ENCODE measurements at regions not wholly inside any gene's neighbourhood (a gene's known extent, or its start where the extent isn't known, plus 50 kb on each side); places are given as distances from the start of the nearest gene placed in this dataset.

DNA sequence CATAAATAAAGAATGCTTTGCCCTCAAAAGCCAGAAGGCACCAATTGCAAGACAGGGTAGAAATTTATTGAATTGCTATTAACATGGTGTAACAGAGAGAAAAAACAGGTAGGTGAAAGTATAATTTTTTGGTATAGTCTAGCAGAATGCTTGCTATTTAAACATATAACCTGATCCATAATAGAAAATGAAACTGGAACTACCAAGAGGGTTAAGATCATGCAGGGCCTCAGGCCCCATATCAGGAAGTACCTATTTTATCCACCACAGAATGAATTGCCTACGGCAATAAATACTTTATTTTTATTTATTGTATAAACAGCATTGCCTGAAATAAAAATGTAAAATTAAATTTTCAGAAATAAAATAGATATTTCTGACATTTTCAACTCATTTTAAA is 159.5 kb downstream of the PRR20E start:
- H3K9me3 Mint-ChIP-seq (ENCODE audit: low read depth, unreplicated experiment) = peaks cover 2% of the 10 kb centered on the region
- H3K4me1 Mint-ChIP-seq (ENCODE audit: low read depth, unreplicated experiment) = no peaks in the 10 kb centered on the region
- no peaks in the 10 kb centered on the region for H3K27me3 Mint-ChIP-seq (ENCODE audit: unreplicated experiment)
- H3K36me3 Mint-ChIP-seq (ENCODE audit: insufficient read depth, unreplicated experiment) = no peaks in the 10 kb centered on the region
- CTCF ChIA-PET = no interaction called here
- no peak for DNase-seq
- no TSS peak for BruUV-seq (replicated peaks)
- H3K4me3 Mint-ChIP-seq (ENCODE audit: low read depth, unreplicated experiment) = no peak overlapping the region
- intact Hi-C loops (cut with micrococcal nuclease; ENCODE audit: unreplicated experiment) = no loop called here
- TF ChIP-seq CTCF (IDR thresholded peaks at IDR 0.05; ENCODE audit: unreplicated experiment) = no peak
- no peak overlapping the region for H3K27ac Mint-ChIP-seq (ENCODE audit: unreplicated experiment)

- no TSS peak for BruUV-seq (replicated peaks)
- Mint-ChIP-seq H3K27ac (ENCODE audit: unreplicated experiment) (no peak overlapping the region), H3K4me1 (ENCODE audit: low read depth, unreplicated experiment) (no peaks in the 10 kb centered on the region), H3K9me3 (ENCODE audit: low read depth, unreplicated experiment) (peaks cover 3% of the 10 kb centered on the region), H3K36me3 (ENCODE audit: insufficient read depth, unreplicated experiment) (no peaks in the 10 kb centered on the region), H3K27me3 (ENCODE audit: unreplicated experiment) (no peaks in the 10 kb centered on the region), H3K4me3 (ENCODE audit: low read depth, unreplicated experiment) (no peak overlapping the region)
- TF ChIP-seq CTCF (IDR thresholded peaks at IDR 0.05; ENCODE audit: unreplicated experiment) = no peak
- CTCF ChIA-PET = no interaction called here
- intact Hi-C loops (cut with micrococcal nuclease; ENCODE audit: unreplicated experiment) = no loop called here
- no peak for DNase-seq
Observed at GRCh38 chr13:57340878-57341277, 173.9 kb downstream of the PRR20E start.

DNA sequence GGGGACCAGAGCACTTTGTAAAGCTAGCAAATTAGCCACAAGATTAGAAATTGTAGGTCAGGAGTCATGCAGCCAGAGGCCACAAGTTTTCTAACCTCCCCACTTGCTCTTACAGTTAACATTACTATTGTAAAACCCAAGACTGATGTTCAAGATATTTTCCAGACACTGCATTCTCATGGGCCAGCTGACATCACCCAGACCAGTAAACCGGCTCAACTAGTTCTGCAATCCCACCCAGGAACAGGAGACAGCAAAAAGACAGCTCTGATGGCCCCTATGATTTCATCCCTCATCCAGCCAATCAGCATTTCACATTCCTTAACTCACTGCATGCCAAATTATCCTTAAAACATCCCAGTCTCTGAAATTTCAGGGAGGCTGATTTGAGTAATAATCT is 178.5 kb downstream of the PRR20E start:
- peaks cover 2% of the 10 kb centered on the region for H3K9me3 Mint-ChIP-seq (ENCODE audit: low read depth, unreplicated experiment)
- intact Hi-C loops (cut with micrococcal nuclease; ENCODE audit: unreplicated experiment) = no loop called here
- H3K4me3 Mint-ChIP-seq (ENCODE audit: low read depth, unreplicated experiment) = no peak overlapping the region
- no peaks in the 10 kb centered on the region for H3K4me1 Mint-ChIP-seq (ENCODE audit: low read depth, unreplicated experiment)
- BruUV-seq (replicated peaks) = no TSS peak
- H3K27me3 Mint-ChIP-seq (ENCODE audit: unreplicated experiment) = no peaks in the 10 kb centered on the region
- TF ChIP-seq CTCF (IDR thresholded peaks at IDR 0.05; ENCODE audit: unreplicated experiment) = no peak
- CTCF ChIA-PET = no interaction called here
- no peaks in the 10 kb centered on the region for H3K36me3 Mint-ChIP-seq (ENCODE audit: insufficient read depth, unreplicated experiment)
- DNase-seq = no peak
- H3K27ac Mint-ChIP-seq (ENCODE audit: unreplicated experiment) = no peak overlapping the region

DNA sequence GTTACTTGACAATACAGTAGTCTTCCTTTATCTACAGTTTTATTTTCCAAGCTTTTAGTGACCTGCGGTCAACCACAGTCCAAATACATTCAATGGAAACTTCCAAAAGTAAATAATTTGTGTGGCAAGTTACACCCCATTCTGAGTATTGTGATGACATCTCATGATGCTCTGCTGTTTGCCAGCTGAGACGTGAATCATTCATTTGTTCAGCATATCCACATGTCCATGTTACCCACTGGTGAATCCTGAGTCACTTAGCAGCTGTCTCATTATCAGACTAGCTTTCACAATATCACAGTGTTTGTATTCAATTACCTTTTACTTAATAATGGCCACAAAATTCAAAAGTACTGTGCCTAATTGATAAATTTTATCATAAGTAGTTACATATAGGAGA is 179.8 kb downstream of the PRR20E start:
- no peaks in the 10 kb centered on the region for H3K4me1 Mint-ChIP-seq (ENCODE audit: low read depth, unreplicated experiment)
- intact Hi-C loops (cut with micrococcal nuclease; ENCODE audit: unreplicated experiment) = no loop called here
- no TSS peak for BruUV-seq (replicated peaks)
- CTCF ChIA-PET = no interaction called here
- peaks cover 2% of the 10 kb centered on the region for H3K9me3 Mint-ChIP-seq (ENCODE audit: low read depth, unreplicated experiment)
- no peaks in the 10 kb centered on the region for H3K36me3 Mint-ChIP-seq (ENCODE audit: insufficient read depth, unreplicated experiment)
- no peak overlapping the region for H3K27ac Mint-ChIP-seq (ENCODE audit: unreplicated experiment)
- TF ChIP-seq CTCF (IDR thresholded peaks at IDR 0.05; ENCODE audit: unreplicated experiment) = no peak
- no peaks in the 10 kb centered on the region for H3K27me3 Mint-ChIP-seq (ENCODE audit: unreplicated experiment)
- no peak for DNase-seq
- H3K4me3 Mint-ChIP-seq (ENCODE audit: low read depth, unreplicated experiment) = no peak overlapping the region

DNA sequence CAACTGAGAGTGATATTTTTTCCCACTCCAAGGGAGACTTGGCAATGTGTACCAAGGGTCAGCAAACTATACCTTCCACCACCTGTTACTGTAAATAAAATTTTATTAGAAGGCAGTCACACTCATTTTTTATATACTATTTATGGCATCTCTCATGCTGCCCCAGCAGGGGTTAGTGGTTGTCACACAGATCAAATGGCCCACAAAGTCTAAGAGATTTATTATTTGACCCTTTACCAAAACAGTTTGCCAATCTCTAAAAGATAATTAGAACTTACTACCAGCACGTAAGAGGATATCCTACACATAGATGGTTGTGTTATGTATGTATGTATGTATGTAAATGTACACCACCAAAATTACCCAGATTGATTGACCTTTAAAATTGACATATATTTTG is 185.1 kb downstream of the PRR20E start:
- no peak overlapping the region for H3K27ac Mint-ChIP-seq (ENCODE audit: unreplicated experiment)
- no TSS peak for BruUV-seq (replicated peaks)
- H3K4me3 Mint-ChIP-seq (ENCODE audit: low read depth, unreplicated experiment) = no peak overlapping the region
- no peaks in the 10 kb centered on the region for H3K36me3 Mint-ChIP-seq (ENCODE audit: insufficient read depth, unreplicated experiment)
- intact Hi-C loops (cut with micrococcal nuclease; ENCODE audit: unreplicated experiment) = no loop called here
- DNase-seq = no peak
- H3K4me1 Mint-ChIP-seq (ENCODE audit: low read depth, unreplicated experiment) = no peaks in the 10 kb centered on the region
- H3K9me3 Mint-ChIP-seq (ENCODE audit: low read depth, unreplicated experiment) = peaks cover 4% of the 10 kb centered on the region
- CTCF ChIA-PET = no interaction called here
- H3K27me3 Mint-ChIP-seq (ENCODE audit: unreplicated experiment) = no peaks in the 10 kb centered on the region
- TF ChIP-seq CTCF (IDR thresholded peaks at IDR 0.05; ENCODE audit: unreplicated experiment) = no peak
